ENCODE measurements at regions not wholly inside any gene's neighbourhood (a gene's known extent, or its start where the extent isn't known, plus 50 kb on each side); places are given as distances from the start of the nearest gene placed in this dataset.

GRCh38 chr13:73479351-73479750, 420.5 kb downstream of the KLF5 start:
- H3K4me1 Mint-ChIP-seq (ENCODE audit: unreplicated experiment), result no peaks in the 10 kb centered on the region
- DNase-seq (ENCODE audit: low spot score), result no peak
- H3K36me3 Mint-ChIP-seq (ENCODE audit: low read depth, unreplicated experiment), result no peaks in the 10 kb centered on the region
- no peak for TF ChIP-seq CTCF (IDR thresholded peaks at IDR 0.05; ENCODE audit: unreplicated experiment)
- H3K4me3 Mint-ChIP-seq (ENCODE audit: unreplicated experiment), result no peak overlapping the region
- no peaks in the 10 kb centered on the region for H3K9me3 Mint-ChIP-seq (ENCODE audit: unreplicated experiment)
- no peak overlapping the region for H3K27ac Mint-ChIP-seq (ENCODE audit: unreplicated experiment)
- no peaks in the 10 kb centered on the region for H3K27me3 Mint-ChIP-seq (ENCODE audit: unreplicated experiment)

GRCh38 chr13:73477441-73477840, 418.6 kb downstream of the KLF5 start:
- TF ChIP-seq CTCF (IDR thresholded peaks at IDR 0.05; ENCODE audit: unreplicated experiment), result no peak
- no peak for DNase-seq (ENCODE audit: low spot score)
- Mint-ChIP-seq H3K9me3 (ENCODE audit: unreplicated experiment) (no peaks in the 10 kb centered on the region), H3K4me3 (ENCODE audit: unreplicated experiment) (no peak overlapping the region), H3K27me3 (ENCODE audit: unreplicated experiment) (no peaks in the 10 kb centered on the region), H3K27ac (ENCODE audit: unreplicated experiment) (no peak overlapping the region), H3K36me3 (ENCODE audit: low read depth, unreplicated experiment) (no peaks in the 10 kb centered on the region), H3K4me1 (ENCODE audit: unreplicated experiment) (no peaks in the 10 kb centered on the region)

- H3K27ac Mint-ChIP-seq (ENCODE audit: unreplicated experiment), result no peak overlapping the region
- DNase-seq (ENCODE audit: low spot score), result no peak
- no peak for TF ChIP-seq CTCF (IDR thresholded peaks at IDR 0.05; ENCODE audit: unreplicated experiment)
- no peaks in the 10 kb centered on the region for H3K27me3 Mint-ChIP-seq (ENCODE audit: unreplicated experiment)
- H3K9me3 Mint-ChIP-seq (ENCODE audit: unreplicated experiment), result no peaks in the 10 kb centered on the region
- no peak overlapping the region for H3K4me3 Mint-ChIP-seq (ENCODE audit: unreplicated experiment)
- no peaks in the 10 kb centered on the region for H3K36me3 Mint-ChIP-seq (ENCODE audit: low read depth, unreplicated experiment)
- H3K4me1 Mint-ChIP-seq (ENCODE audit: unreplicated experiment), result no peaks in the 10 kb centered on the region
Measured at GRCh38 chr13:73473016-73473415, 414.2 kb downstream of the KLF5 start.

- no peak overlapping the region for H3K4me3 Mint-ChIP-seq (ENCODE audit: unreplicated experiment)
- H3K27ac Mint-ChIP-seq (ENCODE audit: unreplicated experiment), result no peak overlapping the region
- no peaks in the 10 kb centered on the region for H3K36me3 Mint-ChIP-seq (ENCODE audit: low read depth, unreplicated experiment)
- DNase-seq (ENCODE audit: low spot score), result no peak
- H3K4me1 Mint-ChIP-seq (ENCODE audit: unreplicated experiment), result no peaks in the 10 kb centered on the region
- H3K9me3 Mint-ChIP-seq (ENCODE audit: unreplicated experiment), result no peaks in the 10 kb centered on the region
- TF ChIP-seq CTCF (IDR thresholded peaks at IDR 0.05; ENCODE audit: unreplicated experiment), result no peak
- H3K27me3 Mint-ChIP-seq (ENCODE audit: unreplicated experiment), result no peaks in the 10 kb centered on the region
Measured at GRCh38 chr13:73467125-73467524, 408.3 kb downstream of the KLF5 start.

GRCh38 chr13:73466561-73466960, 407.8 kb downstream of the KLF5 start:
- no peaks in the 10 kb centered on the region for H3K36me3 Mint-ChIP-seq (ENCODE audit: low read depth, unreplicated experiment)

More at GRCh38 chr13:73466561-73466960, 407.8 kb downstream of the KLF5 start:
- Mint-ChIP-seq H3K27ac (ENCODE audit: unreplicated experiment) (no peak overlapping the region), H3K4me3 (ENCODE audit: unreplicated experiment) (no peak overlapping the region), H3K27me3 (ENCODE audit: unreplicated experiment) (no peaks in the 10 kb centered on the region), H3K4me1 (ENCODE audit: unreplicated experiment) (no peaks in the 10 kb centered on the region), H3K9me3 (ENCODE audit: unreplicated experiment) (no peaks in the 10 kb centered on the region)
- no peak for DNase-seq (ENCODE audit: low spot score)
- no peak for TF ChIP-seq CTCF (IDR thresholded peaks at IDR 0.05; ENCODE audit: unreplicated experiment)

Measured in endothelial cell (in vitro differentiated cells).